Iris pigment epithelial cell (primary cell): ENCODE measurements at regions not wholly inside any gene's neighbourhood (a gene's known extent, or its start where the extent isn't known, plus 50 kb on each side); places are given as distances from the start of the nearest gene placed in this dataset.
A peak's percentile ranks its signal among the peaks of the same experiment; 100 is the strongest.

ENCODE experiments used
- DNase-seq: peaks from one replicate; pipeline ENCODE4 v3.0.0-alpha.2; 2011; ENCODE audit warnings: low read depth

DNA sequence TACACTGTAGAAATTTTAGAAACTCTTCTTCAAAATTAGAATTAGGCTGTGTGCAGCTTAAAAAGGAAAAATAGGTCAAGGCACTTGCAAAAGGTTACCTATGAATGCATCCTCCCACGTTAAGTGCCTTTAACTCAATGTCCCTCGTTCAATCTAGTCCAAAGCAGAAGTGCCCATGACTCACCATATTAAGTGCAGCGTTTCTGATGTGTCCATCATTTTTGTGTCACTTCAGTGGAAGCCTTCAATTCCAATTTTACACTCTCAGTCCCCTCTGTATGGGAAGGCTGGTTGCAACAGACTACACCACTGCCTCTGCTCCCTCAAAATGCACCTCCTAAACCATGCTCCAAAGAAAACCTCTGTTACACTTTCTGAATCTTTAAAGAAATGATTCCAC is 53.4 kb downstream of the FOXB1 start:
- DNase-seq: no peak

DNA sequence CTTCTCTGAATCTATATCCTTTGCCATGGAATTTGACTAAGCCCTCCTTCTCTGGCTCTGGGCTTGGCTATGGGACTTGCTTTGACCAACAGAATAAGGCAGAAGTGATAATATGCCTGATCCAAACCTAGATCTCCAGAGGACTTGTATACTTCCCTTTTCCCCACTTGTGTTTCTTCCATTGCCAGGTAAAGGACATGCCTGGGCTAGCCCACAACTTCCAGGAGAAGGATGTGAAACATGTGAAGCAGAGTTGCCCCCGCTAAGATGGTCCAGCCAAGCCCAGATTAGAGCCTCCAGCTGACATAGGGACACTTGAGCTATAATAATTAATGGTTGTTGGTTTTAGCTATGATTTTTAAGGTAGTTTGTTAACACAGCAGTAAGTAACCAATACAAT is 55.1 kb downstream of the FOXB1 start:
- DNase-seq: no peak

DNA sequence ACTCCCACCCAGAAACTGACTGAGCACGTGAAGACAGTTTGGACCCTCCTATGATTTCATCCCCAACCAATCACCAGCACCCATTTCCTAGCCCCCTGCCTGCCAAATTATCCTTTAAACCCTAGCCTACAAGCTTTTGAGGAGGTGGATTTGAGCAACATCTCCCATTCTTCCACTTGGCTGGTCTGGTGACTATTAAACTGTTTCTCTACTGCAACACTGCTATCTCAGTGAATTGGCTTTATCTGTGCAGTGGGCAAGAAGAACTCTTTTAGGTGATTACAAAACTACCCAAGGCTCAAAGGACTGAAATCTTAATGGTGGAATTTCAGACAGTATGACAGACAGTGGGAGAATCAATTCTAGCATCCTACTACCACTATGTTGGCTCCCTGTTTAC is 57.6 kb downstream of the FOXB1 start:
- no peak for DNase-seq

DNA sequence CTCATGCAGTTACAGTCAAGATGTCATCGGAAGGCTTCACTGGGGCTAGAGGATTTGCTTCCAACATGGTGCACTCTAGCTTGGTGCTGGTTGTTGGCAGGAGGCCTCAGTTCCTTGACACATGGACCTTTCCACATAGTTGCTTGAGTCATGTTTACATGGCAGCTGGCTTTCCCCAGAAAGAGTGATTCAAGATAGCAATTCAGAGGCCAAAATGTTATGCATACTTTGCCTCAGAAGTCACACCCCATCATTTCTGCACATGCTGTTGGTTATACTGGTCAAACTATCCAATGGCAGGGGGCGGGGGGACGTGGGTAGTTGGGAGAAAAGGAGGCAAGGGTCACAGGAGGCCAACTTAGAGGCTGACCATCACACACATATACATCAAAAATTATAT is 58.7 kb downstream of the FOXB1 start:
- peak; percentile 83 for DNase-seq

DNA sequence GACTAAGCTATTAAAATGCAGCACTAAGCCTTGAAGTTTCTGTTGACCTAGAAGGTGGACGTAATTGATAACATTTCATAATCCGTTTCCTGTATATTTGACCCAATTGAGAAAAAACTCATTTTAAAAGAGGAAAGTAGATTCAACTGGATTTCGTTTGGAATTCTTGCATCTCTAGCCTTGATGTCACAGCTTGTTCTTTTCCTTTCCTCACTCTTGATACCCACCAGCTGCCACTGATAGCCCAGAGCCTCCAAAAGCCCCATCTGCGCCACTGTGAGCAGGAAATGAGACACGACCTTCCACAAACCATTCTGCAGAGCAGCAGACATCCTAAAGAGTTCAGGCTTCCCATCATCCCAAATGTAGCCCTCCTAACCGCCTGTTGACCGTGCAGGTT is 61.8 kb downstream of the FOXB1 start:
- DNase-seq: peak; percentile 20

GRCh38 chr15:60070838-60071493 is 66.9 kb downstream of the FOXB1 start:
- peak; percentile 85 for DNase-seq

GRCh38 chr15:60072826-60073465 is 68.8 kb downstream of the FOXB1 start:
- DNase-seq: no peak

- no peak for DNase-seq
Measured at GRCh38 chr15:60073466-60073840, 69.3 kb downstream of the FOXB1 start.

- peak; percentile 20 for DNase-seq
Measured at GRCh38 chr15:60074181-60074885, 70.2 kb downstream of the FOXB1 start.

GRCh38 chr15:60076045-60076444 is 71.9 kb downstream of the FOXB1 start:
- DNase-seq: no peak

- no peak for DNase-seq
Measured at GRCh38 chr15:60076582-60077276, 72.6 kb downstream of the FOXB1 start.

DNA sequence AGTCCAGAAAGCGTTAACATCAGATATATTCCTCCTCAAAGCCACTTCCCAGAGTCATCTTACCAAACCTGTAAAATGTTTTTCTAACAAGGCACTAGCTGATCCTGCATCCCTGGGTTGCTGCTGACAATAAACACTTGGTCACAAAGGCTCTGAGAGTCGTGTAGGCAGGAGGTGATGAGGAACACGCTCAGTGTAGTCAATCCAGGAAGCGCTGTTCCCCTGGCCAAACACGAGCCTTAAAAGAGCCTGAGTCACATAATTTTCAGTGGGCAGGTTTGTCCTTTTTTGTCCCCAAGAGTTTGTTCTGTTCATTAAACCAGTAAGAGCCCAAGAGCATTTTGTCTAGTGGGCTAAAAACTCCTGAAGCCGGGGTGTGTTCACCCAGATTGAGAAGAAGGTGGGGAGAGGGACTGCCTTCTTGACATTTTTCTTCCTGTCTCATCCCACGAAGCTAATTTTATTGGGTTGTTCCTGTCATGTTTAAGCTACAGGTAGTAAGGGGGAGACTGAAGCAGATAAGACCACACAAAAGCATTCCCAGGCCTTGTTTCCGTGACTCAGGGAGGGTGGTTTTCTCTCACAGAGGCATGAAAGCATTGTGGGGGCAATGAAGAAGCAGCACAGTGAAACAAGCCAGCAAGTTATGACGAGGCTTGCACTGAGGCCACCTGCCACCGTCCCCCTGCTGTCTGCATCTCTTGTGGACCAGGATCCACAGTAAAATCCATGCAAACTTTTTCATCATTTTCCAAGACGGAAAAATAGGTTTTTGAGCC is 73.7 kb downstream of the FOXB1 start:
- DNase-seq: no peak

DNA sequence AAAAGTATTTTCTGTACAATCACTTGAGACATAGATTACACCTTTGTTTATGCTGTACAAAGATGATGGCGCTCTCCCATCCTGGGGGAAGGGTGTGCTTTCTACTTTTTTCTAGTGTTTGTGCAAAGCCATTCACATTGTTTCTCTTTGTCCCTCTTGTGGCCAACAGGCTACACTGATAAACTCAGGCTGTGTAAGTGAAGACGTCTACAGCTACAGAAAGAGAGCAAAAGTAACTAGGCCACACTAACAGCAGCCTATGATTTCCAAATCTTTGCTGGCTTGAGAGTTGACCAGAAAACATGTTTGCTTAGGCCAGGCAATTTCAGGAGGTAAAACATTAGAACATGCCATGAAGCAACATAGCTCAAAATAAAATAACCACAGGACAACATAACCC is 75.1 kb downstream of the FOXB1 start:
- DNase-seq: peak; percentile 24

DNA sequence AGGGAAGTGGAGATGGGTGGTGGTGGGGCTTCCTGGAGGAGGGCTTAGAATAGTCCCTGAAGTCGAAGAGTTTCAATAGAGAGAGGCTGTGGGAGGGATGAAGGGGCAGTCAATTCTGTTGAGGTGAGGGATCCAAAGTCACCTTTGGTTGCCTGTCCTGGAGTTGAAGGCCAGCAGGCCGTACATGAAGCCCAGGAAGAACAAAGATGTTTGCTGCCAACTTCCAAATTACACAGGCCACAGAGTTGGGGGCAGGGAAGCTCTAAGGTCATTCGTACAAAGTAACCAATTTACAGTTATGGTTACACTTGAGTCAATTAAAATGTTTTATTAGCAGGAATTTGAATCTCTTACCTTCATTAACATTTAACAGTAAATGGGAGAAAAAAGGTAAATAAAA is 77.9 kb downstream of the FOXB1 start:
- DNase-seq: no peak

- peak; percentile 15 for DNase-seq
Measured at GRCh38 chr15:60083318-60083717, 79.2 kb downstream of the FOXB1 start.

- no peak for DNase-seq
Measured at GRCh38 chr15:60086681-60087429, 82.7 kb downstream of the FOXB1 start.

GRCh38 chr15:60087561-60087960 is 83.5 kb downstream of the FOXB1 start:
- DNase-seq: peak; percentile 20

GRCh38 chr15:60090747-60091146 is 86.6 kb downstream of the FOXB1 start:
- DNase-seq: no peak

- DNase-seq: peak; percentile 89
Measured at GRCh38 chr15:60091157-60091556, 87.0 kb downstream of the FOXB1 start.

GRCh38 chr15:60091911-60092310 is 87.8 kb downstream of the FOXB1 start:
- no peak for DNase-seq
